ENCODE measurements at regions not wholly inside any gene's neighbourhood (a gene's known extent, or its start where the extent isn't known, plus 50 kb on each side); places are given as distances from the start of the nearest gene placed in this dataset.

DNA sequence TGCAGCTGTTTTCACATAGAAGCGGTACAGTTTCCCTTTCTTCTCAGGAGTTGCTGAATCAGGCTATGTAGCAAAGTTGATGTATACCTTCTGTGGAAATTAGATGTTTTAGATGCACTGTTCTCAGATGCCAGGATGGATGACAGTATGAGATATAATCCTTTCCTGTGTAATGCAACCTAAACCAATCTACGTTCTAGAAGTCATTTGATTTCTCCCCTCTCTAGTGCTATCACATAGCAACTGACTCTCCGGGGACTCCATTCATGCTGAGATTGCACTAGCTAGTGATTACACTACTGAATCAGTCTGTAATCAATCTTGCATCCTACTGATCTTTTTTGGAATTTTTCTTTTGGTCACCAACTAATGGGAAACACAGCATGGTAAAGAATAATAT lies 1881.7 kb downstream of the PCDH7 start:
- no peaks in the 10 kb centered on the region for H3F3A ChIP-seq (ENCODE audit: insufficient read depth, low read length)
- no peaks in the 10 kb centered on the region for H4K20me1 ChIP-seq (ENCODE audit: insufficient read depth, low read length)
- TF ChIP-seq EZH2 (IDR thresholded peaks at IDR 0.05; ENCODE audit: borderline replicate concordance, low read length), result no peak
- TF ChIP-seq, protein P1, sequence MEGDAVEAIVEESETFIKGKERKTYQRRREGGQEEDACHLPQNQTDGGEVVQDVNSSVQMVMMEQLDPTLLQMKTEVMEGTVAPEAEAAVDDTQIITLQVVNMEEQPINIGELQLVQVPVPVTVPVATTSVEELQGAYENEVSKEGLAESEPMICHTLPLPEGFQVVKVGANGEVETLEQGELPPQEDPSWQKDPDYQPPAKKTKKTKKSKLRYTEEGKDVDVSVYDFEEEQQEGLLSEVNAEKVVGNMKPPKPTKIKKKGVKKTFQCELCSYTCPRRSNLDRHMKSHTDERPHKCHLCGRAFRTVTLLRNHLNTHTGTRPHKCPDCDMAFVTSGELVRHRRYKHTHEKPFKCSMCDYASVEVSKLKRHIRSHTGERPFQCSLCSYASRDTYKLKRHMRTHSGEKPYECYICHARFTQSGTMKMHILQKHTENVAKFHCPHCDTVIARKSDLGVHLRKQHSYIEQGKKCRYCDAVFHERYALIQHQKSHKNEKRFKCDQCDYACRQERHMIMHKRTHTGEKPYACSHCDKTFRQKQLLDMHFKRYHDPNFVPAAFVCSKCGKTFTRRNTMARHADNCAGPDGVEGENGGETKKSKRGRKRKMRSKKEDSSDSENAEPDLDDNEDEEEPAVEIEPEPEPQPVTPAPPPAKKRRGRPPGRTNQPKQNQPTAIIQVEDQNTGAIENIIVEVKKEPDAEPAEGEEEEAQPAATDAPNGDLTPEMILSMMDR (IDR thresholded peaks at IDR 0.05; ENCODE audit: low read length), result no peak
- H2AFZ ChIP-seq (ENCODE audit: low read length), result no peak overlapping the region
- no peak overlapping the region for H3K27ac ChIP-seq (ENCODE audit: low read depth, low read length, poor library complexity, severe bottlenecking)
- H3K4me1 ChIP-seq (ENCODE audit: insufficient read depth, low read length, severe bottlenecking), result no peaks in the 10 kb centered on the region
- no peak overlapping the region for H3K4me2 ChIP-seq (ENCODE audit: low read length)
- H3K79me2 ChIP-seq (ENCODE audit: insufficient read depth, low read length), result no peaks in the 10 kb centered on the region
- no peaks in the 10 kb centered on the region for H3K9me2 ChIP-seq (ENCODE audit: low read depth, low read length)
- H3K27me3 ChIP-seq (ENCODE audit: insufficient read depth, low read length), result no peaks in the 10 kb centered on the region
- no peak overlapping the region for H3K9ac ChIP-seq (ENCODE audit: low read length)
- H3K36me3 ChIP-seq (ENCODE audit: insufficient read depth, low read length), result no peaks in the 10 kb centered on the region
- H3K9me3 ChIP-seq (ENCODE audit: low read length), result no peaks in the 10 kb centered on the region
- H3K4me3 ChIP-seq (ENCODE audit: low read depth, low read length, poor library complexity, severe bottlenecking), result no peak overlapping the region

DNA sequence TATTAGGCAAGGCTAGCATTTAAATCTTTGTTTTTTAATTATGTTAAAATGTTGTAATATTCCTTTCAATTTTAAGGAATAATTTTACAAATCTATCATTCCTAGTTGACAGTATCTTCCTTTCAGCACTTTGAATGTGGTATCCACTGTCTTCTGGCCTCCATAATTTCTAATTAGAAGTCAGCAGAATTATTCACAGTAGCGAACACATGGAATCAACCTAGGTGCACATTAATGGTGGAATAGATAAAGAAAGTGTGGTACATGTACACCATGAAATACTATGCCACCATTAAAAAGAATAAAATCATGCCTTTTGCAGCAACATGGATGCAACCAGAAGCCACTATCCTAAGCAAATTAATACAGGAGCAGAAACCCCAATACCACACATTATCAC lies 1887.8 kb downstream of the PCDH7 start:
- H3K27ac ChIP-seq (ENCODE audit: low read depth, low read length, poor library complexity, severe bottlenecking), result no peak overlapping the region
- no peak overlapping the region for H2AFZ ChIP-seq (ENCODE audit: low read length)
- no peaks in the 10 kb centered on the region for H3K27me3 ChIP-seq (ENCODE audit: insufficient read depth, low read length)
- no peak overlapping the region for H3K4me3 ChIP-seq (ENCODE audit: low read depth, low read length, poor library complexity, severe bottlenecking)
- H3K9ac ChIP-seq (ENCODE audit: low read length), result no peak overlapping the region
- no peaks in the 10 kb centered on the region for H3K9me2 ChIP-seq (ENCODE audit: low read depth, low read length)
- no peaks in the 10 kb centered on the region for H3K79me2 ChIP-seq (ENCODE audit: insufficient read depth, low read length)
- TF ChIP-seq, protein P1 (IDR thresholded peaks at IDR 0.05; ENCODE audit: low read length), result no peak
- TF ChIP-seq EZH2 (IDR thresholded peaks at IDR 0.05; ENCODE audit: borderline replicate concordance, low read length), result no peak
- H3K36me3 ChIP-seq (ENCODE audit: insufficient read depth, low read length), result no peaks in the 10 kb centered on the region
- H3K4me1 ChIP-seq (ENCODE audit: insufficient read depth, low read length, severe bottlenecking), result no peaks in the 10 kb centered on the region
- no peak overlapping the region for H3K4me2 ChIP-seq (ENCODE audit: low read length)
- H4K20me1 ChIP-seq (ENCODE audit: insufficient read depth, low read length), result no peaks in the 10 kb centered on the region
- H3K9me3 ChIP-seq (ENCODE audit: low read length), result no peaks in the 10 kb centered on the region
- H3F3A ChIP-seq (ENCODE audit: insufficient read depth, low read length), result no peaks in the 10 kb centered on the region

DNA sequence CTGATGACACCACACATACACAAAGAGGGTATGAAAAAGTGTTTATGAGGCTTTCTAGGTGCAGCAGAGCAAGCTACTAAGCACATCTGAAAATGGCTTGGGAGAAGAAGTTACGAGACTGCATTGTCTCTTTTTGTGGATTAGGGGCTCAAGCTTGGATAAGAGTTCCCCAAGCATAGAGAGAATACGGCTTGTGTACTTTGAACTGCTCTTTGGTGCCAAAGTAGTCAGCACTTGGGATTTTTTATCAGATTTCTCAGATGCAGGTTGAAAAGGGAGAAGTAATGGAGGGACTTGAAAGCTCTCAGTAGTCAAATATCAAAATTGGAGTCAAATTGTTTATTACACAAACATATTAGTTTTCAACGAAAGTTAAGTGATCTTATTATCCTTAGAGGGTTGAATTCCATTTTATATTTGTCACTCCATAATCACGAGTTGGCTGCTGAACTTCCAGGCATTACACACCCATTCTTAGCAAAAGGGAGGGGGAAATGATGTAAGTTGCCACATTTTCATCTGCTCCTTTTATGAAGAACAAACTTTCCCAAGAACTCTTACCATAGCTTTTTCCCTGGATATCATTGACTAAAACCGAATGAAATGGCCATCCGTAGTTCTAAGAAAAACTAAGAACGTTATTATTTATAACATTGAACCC lies 1904.9 kb downstream of the PCDH7 start:
- Histone ChIP-seq H3F3A (ENCODE audit: insufficient read depth, low read length) (no peaks in the 10 kb centered on the region), H3K4me2 (ENCODE audit: low read length) (no peak overlapping the region), H3K4me3 (ENCODE audit: low read depth, low read length, poor library complexity, severe bottlenecking) (no peak overlapping the region), H3K9me3 (ENCODE audit: low read length) (no peaks in the 10 kb centered on the region), H3K36me3 (ENCODE audit: insufficient read depth, low read length) (no peaks in the 10 kb centered on the region), H3K4me1 (ENCODE audit: insufficient read depth, low read length, severe bottlenecking) (no peaks in the 10 kb centered on the region), H3K27me3 (ENCODE audit: insufficient read depth, low read length) (no peaks in the 10 kb centered on the region), H3K79me2 (ENCODE audit: insufficient read depth, low read length) (no peaks in the 10 kb centered on the region), H3K9ac (ENCODE audit: low read length) (no peak overlapping the region), H3K27ac (ENCODE audit: low read depth, low read length, poor library complexity, severe bottlenecking) (no peak overlapping the region), H3K9me2 (ENCODE audit: low read depth, low read length) (no peaks in the 10 kb centered on the region), H2AFZ (ENCODE audit: low read length) (no peak overlapping the region), H4K20me1 (ENCODE audit: insufficient read depth, low read length) (no peaks in the 10 kb centered on the region)
- TF ChIP-seq, protein P1 (IDR thresholded peaks at IDR 0.05; ENCODE audit: low read length), result no peak
- no peak for TF ChIP-seq EZH2 (IDR thresholded peaks at IDR 0.05; ENCODE audit: borderline replicate concordance, low read length)

All from OCI-LY1 (cell line).